PC-9 (cell line): ENCODE measurements at regions not wholly inside any gene's neighbourhood (a gene's known extent, or its start where the extent isn't known, plus 50 kb on each side); places are given as distances from the start of the nearest gene placed in this dataset.

ENCODE experiments used
- BruUV-seq: library from RNA; stranded (reverse); fragments of 400-500 nt; replicated peaks from 2 replicates; lab custom pipeline; 2021; lab: Mats Ljungman, UMichigan
- CTCF ChIA-PET: fragments of 300-600 bp; sonication (Branson Sonifier 250); formaldehyde crosslinking; loops from one replicate; lab custom pipeline; 2022; ENCODE audit warnings: antibody characterized with exemption; lab: Charles Lee
- POLR2A ChIA-PET: fragments of 300-600 bp; sonication (Branson Sonifier 250); formaldehyde crosslinking; loops from one replicate; lab custom pipeline; 2022; ENCODE audit warnings: antibody characterized with exemption; ENCODE audit not compliant: unreplicated experiment; lab: Charles Lee
- DNase-seq, 2 experiments: peaks; one replicate each; pipeline versions ENCODE4 v3.0.0 to v3.0.0-alpha.2; 2015 to 2022; ENCODE audit warnings: mixed read lengths in 1 of 2
- H2AFZ ChIP-seq: fragments of 200-600 bp; sonication (generic); 2 replicates; pipeline ENCODE4 v1.8.1; 2017; ENCODE audit warnings: antibody characterized with exemption
- H3F3A ChIP-seq: fragments of 200-600 bp; sonication (generic); 2 replicates; pipeline ENCODE4 v1.8.1; 2017; ENCODE audit warnings: antibody characterized with exemption, mild to moderate bottlenecking, low read depth; ENCODE audit not compliant: insufficient read depth
- H3K27ac ChIP-seq: fragments of 200-600 bp; sonication (generic); 2 replicates; pipeline ENCODE4 v1.6.1; 2016; ENCODE audit warnings: mixed run types
- H3K27me3 ChIP-seq: fragments of 200-600 bp; sonication (generic); 2 replicates; pipeline ENCODE4 v1.6.1; 2016; ENCODE audit warnings: low read depth, mixed run types; ENCODE audit not compliant: insufficient read depth
- H3K36me3 ChIP-seq: fragments of 200-600 bp; sonication (generic); 2 replicates; pipeline ENCODE4 v1.6.1; 2016; ENCODE audit warnings: low read depth, mixed run types
- H3K4me1 ChIP-seq: fragments of 200-600 bp; sonication (generic); replicated peaks from 2 replicates; pipeline ENCODE4 v1.6.1; 2016; ENCODE audit warnings: mixed run types; ENCODE audit not compliant: insufficient read depth
- H3K4me2 ChIP-seq: fragments of 200-600 bp; sonication (generic); 2 replicates; pipeline ENCODE4 v1.6.1; 2017; ENCODE audit warnings: mixed run types
- H3K4me3 ChIP-seq: fragments of 200-600 bp; sonication (generic); 2 replicates; pipeline ENCODE4 v1.6.1; 2016; ENCODE audit warnings: mixed run types
- H3K79me2 ChIP-seq: fragments of 200-600 bp; sonication (generic); 2 replicates; pipeline ENCODE4 v1.6.1; 2017; ENCODE audit warnings: low read depth, mixed run types
- H3K9me2 ChIP-seq: fragments of 200-600 bp; sonication (generic); 2 replicates; pipeline ENCODE4 v1.8.1; 2017; ENCODE audit warnings: mild to moderate bottlenecking; ENCODE audit not compliant: insufficient read depth
- H3K9me3 ChIP-seq: fragments of 200-600 bp; sonication (generic); 2 replicates; pipeline ENCODE4 v1.8.1; 2016; ENCODE audit warnings: low read depth; ENCODE audit not compliant: insufficient read depth
- H4K20me1 ChIP-seq: fragments of 200-600 bp; sonication (generic); 2 replicates; pipeline ENCODE4 v1.8.1; 2017; ENCODE audit not compliant: insufficient read depth
- CTCF ChIP-seq: fragments of 200-600 bp; sonication (generic); conservative IDR thresholded peaks from 2 replicates; pipeline ENCODE4 v1.6.1; 2017; ENCODE audit warnings: mixed run types, antibody characterized with exemption, mild to moderate bottlenecking, moderate library complexity
- EZH2 ChIP-seq: fragments of 200-600 bp; sonication (generic); IDR thresholded peaks from 2 replicates; pipeline ENCODE4 v1.8.0; 2017; ENCODE audit warnings: antibody characterized with exemption, low read depth
- intact Hi-C: fragments of 100-400 bp; cut with micrococcal nuclease; formaldehyde crosslinking; loops from one replicate; pipeline ENCODE4 v1.10.0; 2022; ENCODE audit not compliant: unreplicated experiment

- peak overlapping the region; percentile 99 for H2AFZ ChIP-seq
- H3F3A ChIP-seq, result no peaks in the 10 kb centered on the region
- no peak overlapping the region for H3K27ac ChIP-seq
- no peaks in the 10 kb centered on the region for H3K79me2 ChIP-seq
- TF ChIP-seq EZH2 (no peak), CTCF (no peak)
- POLR2A ChIA-PET, result no interaction called here
- H3K4me1 ChIP-seq, result peaks cover 10% of the 10 kb centered on the region; the same call in 1 of the 2 replicates
- DNase-seq, result peak; percentile 29 to 57
- CTCF ChIA-PET, result interaction anchor here (0.6 kb wide), 3 partner anchors 300 to 1059 kb away, joined by 3 to 5 read pairs (median 3); no protein-coding TSS in a partner anchor
- BruUV-seq, result no TSS peak
- no peaks in the 10 kb centered on the region for H3K36me3 ChIP-seq
- peaks cover 5% of the 10 kb centered on the region for H3K27me3 ChIP-seq
- no peaks in the 10 kb centered on the region for H3K9me3 ChIP-seq
- no peaks in the 10 kb centered on the region for H3K9me2 ChIP-seq
- no peaks in the 10 kb centered on the region for H4K20me1 ChIP-seq
- peak overlapping the region; percentile 88 for H3K4me3 ChIP-seq
- peak overlapping the region; percentile 91 for H3K4me2 ChIP-seq
- intact Hi-C loops, result loop anchor here (5.0 to 10.0 kb wide), 5 partner anchors 340 to 998 kb away; no protein-coding TSS in a partner anchor
These were observed 168.3 kb upstream of the PPP1R3A start for GRCh38 chr7:114086914-114087652.

- Histone ChIP-seq H3K4me1 (peaks cover 11% of the 10 kb centered on the region; the same call in 1 of the 2 replicates), H3K27ac (no peak overlapping the region), H3K9me2 (no peaks in the 10 kb centered on the region), H3K4me3 (peak overlapping the region; percentile 88), H3K27me3 (peaks cover 5% of the 10 kb centered on the region), H3K4me2 (peak overlapping the region; percentile 91), H3K9me3 (no peaks in the 10 kb centered on the region), H2AFZ (peak overlapping the region; percentile 99), H3F3A (no peaks in the 10 kb centered on the region), H4K20me1 (no peaks in the 10 kb centered on the region), H3K79me2 (no peaks in the 10 kb centered on the region), H3K36me3 (no peaks in the 10 kb centered on the region)
- no peak for TF ChIP-seq CTCF
- no peak for TF ChIP-seq EZH2
- no TSS peak for BruUV-seq
- DNase-seq, result peak in 1 of 2 experiments; percentile 34
- POLR2A ChIA-PET, result interaction anchor here (0.6 kb wide), 1 partner anchor 442 kb away, joined by 4 read pairs; no protein-coding TSS in a partner anchor
- CTCF ChIA-PET, result interaction anchor here (0.6 kb wide), 4 partner anchors 301 to 1529 kb away, joined by 3 to 5 read pairs (median 4); no protein-coding TSS in a partner anchor
- intact Hi-C loops, result loop anchor here (5.0 to 10.0 kb wide), 5 partner anchors 341 to 998 kb away; no protein-coding TSS in a partner anchor
These were observed 167.7 kb upstream of the PPP1R3A start for GRCh38 chr7:114086537-114086913.

GRCh38 chr7:114085592-114086501 is 167.0 kb upstream of the PPP1R3A start:
- H4K20me1 ChIP-seq, result no peaks in the 10 kb centered on the region
- TF ChIP-seq CTCF, result no peak
- no peak for TF ChIP-seq EZH2
- H2AFZ ChIP-seq, result peak overlapping the region; percentile 99
- no peaks in the 10 kb centered on the region for H3K79me2 ChIP-seq
- peak overlapping the region; percentile 91 for H3K4me2 ChIP-seq
- peak overlapping the region; percentile 20; the same call in 1 of the 2 replicates for H3K27ac ChIP-seq
- CTCF ChIA-PET, result interaction anchor here (0.6 kb wide), 4 partner anchors 301 to 1530 kb away, joined by 3 to 5 read pairs (median 4); no protein-coding TSS in a partner anchor
- intact Hi-C loops, result loop anchor here (2.0 to 10.0 kb wide), 6 partner anchors 341 to 1621 kb away; no protein-coding TSS in a partner anchor
- no peaks in the 10 kb centered on the region for H3K9me3 ChIP-seq
- BruUV-seq, result TSS peak; percentile 67
- no peaks in the 10 kb centered on the region for H3K9me2 ChIP-seq
- DNase-seq, result peak; percentile 77 to 82
- H3K27me3 ChIP-seq, result peaks cover 5% of the 10 kb centered on the region
- H3F3A ChIP-seq, result no peaks in the 10 kb centered on the region
- POLR2A ChIA-PET, result interaction anchor here (0.6 to 0.7 kb wide), 2 partner anchors 442 to 804 kb away, joined by 3 to 4 read pairs; no protein-coding TSS in a partner anchor
- peak overlapping the region; percentile 88 for H3K4me3 ChIP-seq
- peaks cover 11% of the 10 kb centered on the region; the same call in 1 of the 2 replicates for H3K4me1 ChIP-seq
- no peaks in the 10 kb centered on the region for H3K36me3 ChIP-seq
